ENCODE measurements at regions not wholly inside any gene's neighbourhood (a gene's known extent, or its start where the extent isn't known, plus 50 kb on each side); places are given as distances from the start of the nearest gene placed in this dataset.
A peak's percentile ranks its signal among the peaks of the same experiment; 100 is the strongest.

GRCh38 chr15:62644889-62645742 lies 397.4 kb upstream of the TPM1 start:
- TF ChIP-seq POLR2AphosphoS5 (IDR thresholded peaks at IDR 0.05): peak in 1 of 3 donors; percentile 6
- TF ChIP-seq CTCF (IDR thresholded peaks at IDR 0.05): no peak
- no peaks in the 10 kb centered on the region for H3K27me3 ChIP-seq
- H3K9me3 ChIP-seq: no peaks in the 10 kb centered on the region
- no peak overlapping the region for H3K4me3 ChIP-seq
- H3K4me1 ChIP-seq: peaks cover 0 to 8% (median 4%) of the 10 kb centered on the region in 4 donors
- peak overlapping the region in 1 of 5 donors; percentile 53 for H3K27ac ChIP-seq
- DNase-seq: no peak
- H3K36me3 ChIP-seq: peaks cover 0 to 5% (median 0%) of the 10 kb centered on the region in 4 donors
- 84 to 89% (median 89%) methylated on average over 15 of the region's 15 CpGs for WGBS, 5 donors
- intact Hi-C loops (cut with DNase I; ENCODE audit: low total_unique reads): loop anchor here (5.0 kb wide), 1 partner anchor 238 kb away; no protein-coding TSS in a partner anchor

GRCh38 chr15:62647202-62647842 lies 395.2 kb upstream of the TPM1 start:
- WGBS, 5 donors: 83 to 89% (median 86%) methylated on average over 12 of the region's 12 CpGs
- intact Hi-C loops (cut with DNase I; ENCODE audit: low total_unique reads): loop anchor here (5.0 kb wide), 1 partner anchor 240 kb away; no protein-coding TSS in a partner anchor
- TF ChIP-seq EP300 (IDR thresholded peaks at IDR 0.05): no peak
- TF ChIP-seq POLR2A (IDR thresholded peaks at IDR 0.05): no peak
- peak in 1 of 3 donors; percentile 9 for TF ChIP-seq POLR2AphosphoS5 (IDR thresholded peaks at IDR 0.05)
- no peak for TF ChIP-seq CTCF (IDR thresholded peaks at IDR 0.05)
- peaks cover 0 to 8% (median 4%) of the 10 kb centered on the region in 4 donors for H3K4me1 ChIP-seq
- no peaks in the 10 kb centered on the region for H3K9me3 ChIP-seq
- peak; percentile 48 to 55 for DNase-seq
- peaks cover 0 to 11% (median 6%) of the 10 kb centered on the region in 4 donors for H3K36me3 ChIP-seq
- no peaks in the 10 kb centered on the region for H3K27me3 ChIP-seq
- H3K27ac ChIP-seq: no peak overlapping the region
- no peak overlapping the region for H3K4me3 ChIP-seq

GRCh38 chr15:62647843-62648505 lies 394.6 kb upstream of the TPM1 start:
- H3K4me3 ChIP-seq: no peak overlapping the region

More at GRCh38 chr15:62647843-62648505, 394.6 kb upstream of the TPM1 start:
- intact Hi-C loops (cut with DNase I; ENCODE audit: low total_unique reads): loop anchor here (5.0 kb wide), 1 partner anchor 241 kb away; no protein-coding TSS in a partner anchor
- Histone ChIP-seq H3K27ac (no peak overlapping the region), H3K9me3 (no peaks in the 10 kb centered on the region), H3K4me1 (peaks cover 0 to 8% (median 4%) of the 10 kb centered on the region in 4 donors), H3K36me3 (peaks cover 0 to 15% (median 12%) of the 10 kb centered on the region in 4 donors), H3K27me3 (no peaks in the 10 kb centered on the region)
- TF ChIP-seq POLR2A (IDR thresholded peaks at IDR 0.05) (no peak), EP300 (IDR thresholded peaks at IDR 0.05) (no peak), CTCF (IDR thresholded peaks at IDR 0.05) (no peak), POLR2AphosphoS5 (IDR thresholded peaks at IDR 0.05) (no peak)
- no peak for DNase-seq
- WGBS, 5 donors: 76 to 86% (median 81%) methylated on average over 7 of the region's 7 CpGs
